Sigmoid colon (tissue), 6 donors: ENCODE measurements at regions not wholly inside any gene's neighbourhood (a gene's known extent, or its start where the extent isn't known, plus 50 kb on each side); places are given as distances from the start of the nearest gene placed in this dataset.

Source experiments
- DNase-seq: peaks from one replicate; pipeline ENCODE4 v3.0.0-alpha.2; 2019
- H3K27ac ChIP-seq, 4 donors: fragments of 200-600 bp; sonication (generic); one replicate each; pipeline ENCODE4 v1.5.1; 2016 to 2019; ENCODE audit warnings: mild to moderate bottlenecking in 1 of 4
- H3K27me3 ChIP-seq, 3 donors: fragments of 200-600 bp; sonication (generic); one replicate each; pipeline ENCODE4 v1.5.1; 2019; ENCODE audit warnings: mild to moderate bottlenecking in 1 of 3
- H3K36me3 ChIP-seq, 4 donors: fragments of 200-600 bp; sonication (generic); one replicate each; pipeline ENCODE4 v1.5.1; 2016 to 2019
- H3K4me1 ChIP-seq, 4 donors: fragments of 200-600 bp; sonication (generic); one replicate each; pipeline ENCODE4 v1.5.1; 2017 to 2019
- H3K4me3 ChIP-seq, 4 donors: fragments of 200-600 bp; sonication (generic); one replicate each; pipeline ENCODE4 v1.5.1; 2017 to 2019; ENCODE audit warnings: mild to moderate bottlenecking in 2 of 4, moderate library complexity in 1 of 4
- H3K9me3 ChIP-seq, 4 donors: fragments of 200-600 bp in 3 of 4; sonication (generic) in 3 of 4; one replicate each; pipeline versions ENCODE4 v1.5.1 to v1.6.1; 2013 to 2019
- EP300 ChIP-seq, 4 donors: sonication (generic); formaldehyde crosslinking; IDR thresholded peaks; one replicate each; pipeline ENCODE4 v1.6.1; 2017; ENCODE audit warnings: antibody characterized with exemption in 4 of 4
- POLR2A ChIP-seq, 2 donors: fragments of 450-650 bp; IDR thresholded peaks; one replicate each; pipeline ENCODE4 v1.6.1; 2016; ENCODE audit warnings: antibody characterized with exemption in 2 of 2, mild to moderate bottlenecking in 2 of 2, moderate library complexity in 2 of 2
- POLR2AphosphoS5 ChIP-seq, 4 donors: sonication (generic); formaldehyde crosslinking; IDR thresholded peaks; one replicate each; pipeline ENCODE4 v1.6.1; 2017; ENCODE audit warnings: antibody characterized with exemption in 4 of 4
- WGBS, 2 donors: extraction: QIAGEN DNeasy Blood & Tissue Kit; methylation state at CpG; one replicate each; pipeline ENCODE4 v1.1.7; 2013; 5-methylcytosine and 5-hydroxymethylcytosine counted together
- intact Hi-C: fragments of 100-400 bp; cut with DNase I; formaldehyde crosslinking; loops from one replicate; pipeline ENCODE4 v1.15.1; 2023
- TF ChIP-seq, protein P1 (sequence below), 4 experiments: fragments of 450-650 bp in 3 of 4; fragments of 200-600 bp in 1 of 4; IDR thresholded peaks; one replicate each; pipeline ENCODE4 v1.5.1; 2016 to 2019; ENCODE audit warnings: antibody characterized with exemption in 4 of 4, mild to moderate bottlenecking in 3 of 4, moderate library complexity in 2 of 4
- donor health status: healthy with polysubstance abuse.
- donor health status: healthy.

DNA sequence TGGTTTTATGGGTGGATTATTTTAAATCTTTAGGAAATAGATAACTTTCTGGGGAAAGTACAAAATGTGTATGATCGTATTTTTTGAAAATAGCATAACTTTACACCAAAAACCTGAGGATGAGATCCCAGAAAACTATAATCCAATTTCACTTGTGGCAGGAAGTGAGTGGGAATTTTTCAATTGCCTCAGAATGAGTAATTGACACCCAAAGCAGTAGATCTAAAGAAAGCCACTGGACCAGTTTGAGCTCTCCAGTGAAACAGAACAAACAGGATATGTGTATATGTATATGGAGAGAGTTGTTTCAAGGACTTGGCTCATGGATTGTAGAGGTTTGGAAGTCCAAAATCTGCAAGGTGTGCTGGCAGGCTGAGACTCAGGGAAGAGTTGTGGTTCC, 109.2 kb upstream of the SHB start:
- intact Hi-C loops: no loop called here
- Histone ChIP-seq H3K27me3 (no peaks in the 10 kb centered on the region), H3K4me3 (no peak overlapping the region), H3K36me3 (no peaks in the 10 kb centered on the region), H3K27ac (no peak overlapping the region), H3K9me3 (no peaks in the 10 kb centered on the region), H3K4me1 (no peaks in the 10 kb centered on the region)
- TF ChIP-seq, protein P1, sequence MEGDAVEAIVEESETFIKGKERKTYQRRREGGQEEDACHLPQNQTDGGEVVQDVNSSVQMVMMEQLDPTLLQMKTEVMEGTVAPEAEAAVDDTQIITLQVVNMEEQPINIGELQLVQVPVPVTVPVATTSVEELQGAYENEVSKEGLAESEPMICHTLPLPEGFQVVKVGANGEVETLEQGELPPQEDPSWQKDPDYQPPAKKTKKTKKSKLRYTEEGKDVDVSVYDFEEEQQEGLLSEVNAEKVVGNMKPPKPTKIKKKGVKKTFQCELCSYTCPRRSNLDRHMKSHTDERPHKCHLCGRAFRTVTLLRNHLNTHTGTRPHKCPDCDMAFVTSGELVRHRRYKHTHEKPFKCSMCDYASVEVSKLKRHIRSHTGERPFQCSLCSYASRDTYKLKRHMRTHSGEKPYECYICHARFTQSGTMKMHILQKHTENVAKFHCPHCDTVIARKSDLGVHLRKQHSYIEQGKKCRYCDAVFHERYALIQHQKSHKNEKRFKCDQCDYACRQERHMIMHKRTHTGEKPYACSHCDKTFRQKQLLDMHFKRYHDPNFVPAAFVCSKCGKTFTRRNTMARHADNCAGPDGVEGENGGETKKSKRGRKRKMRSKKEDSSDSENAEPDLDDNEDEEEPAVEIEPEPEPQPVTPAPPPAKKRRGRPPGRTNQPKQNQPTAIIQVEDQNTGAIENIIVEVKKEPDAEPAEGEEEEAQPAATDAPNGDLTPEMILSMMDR (IDR thresholded peaks at IDR 0.05): no peak
- 63 to 81% methylated on average over 1 of the region's 1 CpG for WGBS, 2 donors
- no peak for DNase-seq

DNA sequence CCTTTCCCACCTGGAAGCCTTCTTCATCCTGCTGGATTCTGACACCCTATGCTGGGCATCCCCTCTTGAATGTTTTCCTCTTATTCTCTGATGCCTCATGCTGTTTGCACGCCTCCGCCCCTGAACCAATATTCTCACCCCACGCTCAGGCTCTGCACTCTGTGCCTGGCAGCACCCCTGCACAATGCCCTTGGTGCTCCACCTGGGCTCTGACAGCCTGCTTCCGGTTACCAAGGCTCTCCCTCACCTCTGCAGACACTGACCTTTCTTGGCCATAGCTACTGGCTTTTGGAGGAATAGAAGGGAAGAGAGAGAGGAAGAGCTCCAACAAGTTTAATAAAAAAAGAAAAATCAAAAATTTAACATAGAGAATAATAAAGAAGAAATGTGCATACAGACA, 108.7 kb upstream of the SHB start:
- 85 to 89% methylated on average over 4 of the region's 4 CpGs for WGBS, 2 donors
- no peak for DNase-seq
- Histone ChIP-seq H3K9me3 (no peaks in the 10 kb centered on the region), H3K4me3 (no peak overlapping the region), H3K27ac (no peak overlapping the region), H3K36me3 (no peaks in the 10 kb centered on the region), H3K27me3 (no peaks in the 10 kb centered on the region), H3K4me1 (no peaks in the 10 kb centered on the region)
- TF ChIP-seq POLR2AphosphoS5 (IDR thresholded peaks at IDR 0.05): no peak
- TF ChIP-seq POLR2A (IDR thresholded peaks at IDR 0.05): no peak
- no peak for TF ChIP-seq EP300 (IDR thresholded peaks at IDR 0.05)
- TF ChIP-seq, protein P1 (IDR thresholded peaks at IDR 0.05): no peak
- intact Hi-C loops: no loop called here

- WGBS, 2 donors: 88 to 96% methylated on average over 1 of the region's 1 CpG
- intact Hi-C loops: no loop called here
- Histone ChIP-seq H3K4me1 (no peaks in the 10 kb centered on the region), H3K4me3 (no peak overlapping the region), H3K36me3 (no peaks in the 10 kb centered on the region), H3K27ac (no peak overlapping the region), H3K27me3 (no peaks in the 10 kb centered on the region), H3K9me3 (peaks cover 0 to 4% (median under 1%) of the 10 kb centered on the region in 4 donors)
- TF ChIP-seq EP300 (IDR thresholded peaks at IDR 0.05): no peak
- no peak for TF ChIP-seq POLR2AphosphoS5 (IDR thresholded peaks at IDR 0.05)
- TF ChIP-seq, protein P1 (IDR thresholded peaks at IDR 0.05): no peak
- no peak for TF ChIP-seq POLR2A (IDR thresholded peaks at IDR 0.05)
- DNase-seq: no peak
These were observed 107.2 kb upstream of the SHB start for GRCh38 chr9:38176251-38176650.

DNA sequence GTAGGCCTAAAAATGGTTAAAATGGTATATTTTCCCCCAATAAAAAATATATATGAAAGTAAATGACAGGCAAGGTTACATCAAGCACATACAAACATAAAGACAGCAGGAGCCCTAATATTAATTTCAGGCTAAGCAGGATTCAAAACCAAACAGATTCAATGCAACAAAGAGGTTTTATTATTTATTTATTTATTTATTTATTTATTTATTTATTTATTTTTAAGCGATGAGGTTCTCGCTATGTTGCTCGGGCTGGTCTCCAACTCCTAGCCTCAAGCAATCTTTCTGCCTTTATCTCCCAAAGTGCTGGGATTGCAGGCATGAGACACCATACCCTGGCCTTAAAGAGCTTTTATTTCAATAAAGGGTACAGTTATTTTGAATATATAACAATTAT, 106.4 kb upstream of the SHB start:
- Histone ChIP-seq H3K36me3 (no peaks in the 10 kb centered on the region), H3K4me1 (no peaks in the 10 kb centered on the region), H3K4me3 (no peak overlapping the region), H3K27me3 (no peaks in the 10 kb centered on the region), H3K9me3 (peaks cover 0 to 9% (median 8%) of the 10 kb centered on the region in 4 donors), H3K27ac (no peak overlapping the region)
- DNase-seq: no peak
- intact Hi-C loops: no loop called here
- TF ChIP-seq, protein P1 (IDR thresholded peaks at IDR 0.05): no peak
- TF ChIP-seq EP300 (IDR thresholded peaks at IDR 0.05): no peak
- no peak for TF ChIP-seq POLR2A (IDR thresholded peaks at IDR 0.05)
- TF ChIP-seq POLR2AphosphoS5 (IDR thresholded peaks at IDR 0.05): no peak
- 89 to 97% methylated on average over 3 of the region's 3 CpGs for WGBS, 2 donors

- no peak overlapping the region for H3K4me3 ChIP-seq
- no peaks in the 10 kb centered on the region for H3K4me1 ChIP-seq
- TF ChIP-seq POLR2AphosphoS5 (IDR thresholded peaks at IDR 0.05): no peak
- TF ChIP-seq POLR2A (IDR thresholded peaks at IDR 0.05): no peak
- no peak for TF ChIP-seq EP300 (IDR thresholded peaks at IDR 0.05)
- TF ChIP-seq, protein P1 (IDR thresholded peaks at IDR 0.05): no peak
- peaks cover 3 to 12% (median 11%) of the 10 kb centered on the region in 4 donors for H3K9me3 ChIP-seq
- intact Hi-C loops: no loop called here
- DNase-seq: no peak
- H3K36me3 ChIP-seq: no peaks in the 10 kb centered on the region
- H3K27ac ChIP-seq: no peak overlapping the region
- no peaks in the 10 kb centered on the region for H3K27me3 ChIP-seq
- 68 to 75% methylated on average over 4 of the region's 4 CpGs for WGBS, 2 donors
These were observed 103.6 kb upstream of the SHB start for GRCh38 chr9:38172586-38172985.
